CD14-positive monocyte (primary cell): ENCODE measurements at regions not wholly inside any gene's neighbourhood (a gene's known extent, or its start where the extent isn't known, plus 50 kb on each side); places are given as distances from the start of the nearest gene placed in this dataset.

Source experiments
- DNase-seq, 3 donors: peaks; one replicate each; pipeline ENCODE4 v3.0.0-alpha.2; 2011 to 2022
- H2AFZ ChIP-seq: 2 replicates; pipeline ENCODE4 v1.6.0; 2012; ENCODE audit warnings: mild to moderate bottlenecking, low read depth, low read length, inconsistent platforms; ENCODE audit not compliant: insufficient read depth, poor library complexity, severe bottlenecking
- H3K27ac ChIP-seq, 2 donors: 1 replicate in 1 of 2; 2 replicates in 1 of 2; pipeline ENCODE4 v1.5.1; 2012 to 2013; ENCODE audit warnings: low read length in 2 of 2, control low read depth in 1 of 2, inconsistent platforms in 1 of 2, low read depth in 1 of 2, mild to moderate bottlenecking in 1 of 2
- H3K27me3 ChIP-seq, 2 donors: one replicate each; pipeline versions ENCODE4 v1.6.0 to v1.6.1; 2011 to 2013; ENCODE audit warnings: low read length in 2 of 2; ENCODE audit not compliant: control insufficient read depth in 2 of 2, insufficient read depth in 2 of 2
- H3K36me3 ChIP-seq, 2 donors: replicated peaks in 1 of 2; 1 replicate in 1 of 2; 2 replicates in 1 of 2; pipeline versions ENCODE4 v1.5.1 to v1.6.1; 2012 to 2013; ENCODE audit warnings: low read length in 2 of 2, control low read depth in 1 of 2, inconsistent platforms in 1 of 2, mild to moderate bottlenecking in 1 of 2; ENCODE audit not compliant: insufficient read depth in 2 of 2, control insufficient read depth in 1 of 2
- H3K4me1 ChIP-seq, 2 donors: 1 replicate in 1 of 2; 2 replicates in 1 of 2; pipeline versions ENCODE4 v1.5.1 to v1.6.1; 2012 to 2013; ENCODE audit warnings: low read length in 2 of 2, control low read depth in 1 of 2, inconsistent platforms in 1 of 2, mild to moderate bottlenecking in 1 of 2, moderate library complexity in 1 of 2; ENCODE audit not compliant: insufficient read depth in 2 of 2, control insufficient read depth in 1 of 2
- H3K4me2 ChIP-seq: replicated peaks from 2 replicates; pipeline ENCODE3; 2012; ENCODE audit warnings: low read length, moderate library complexity, mild to moderate bottlenecking; ENCODE audit not compliant: poor library complexity, severe bottlenecking; ENCODE audit errors: extremely low read depth
- H3K4me3 ChIP-seq, 3 experiments: fragments of 200-600 bp in 1 of 3; sonication (generic) in 1 of 3; replicated peaks in 1 of 3; 1 replicate in 2 of 3; 2 replicates in 1 of 3; pipeline ENCODE4 v1.5.1; 2011 to 2013; ENCODE audit warnings: low read length in 3 of 3, mild to moderate bottlenecking in 3 of 3, control low read depth in 2 of 3, low read depth in 2 of 3, inconsistent platforms in 1 of 3, moderate library complexity in 1 of 3
- H3K79me2 ChIP-seq: 2 replicates; pipeline ENCODE4 v1.6.0; 2012; ENCODE audit warnings: mild to moderate bottlenecking, control low read depth, inconsistent platforms, low read length, moderate library complexity; ENCODE audit not compliant: insufficient read depth
- H3K9ac ChIP-seq: 2 replicates; pipeline ENCODE4 v1.6.0; 2017; ENCODE audit warnings: low read length, mild to moderate bottlenecking; ENCODE audit not compliant: insufficient read depth, poor library complexity, severe bottlenecking
- H3K9me3 ChIP-seq, 2 donors: replicated peaks in 1 of 2; 1 replicate in 1 of 2; 2 replicates in 1 of 2; pipeline versions ENCODE4 v1.5.1 to v1.6.1; 2012 to 2013; ENCODE audit warnings: low read length in 2 of 2, control low read depth in 1 of 2; ENCODE audit not compliant: control insufficient read depth in 1 of 2, insufficient read depth in 1 of 2
- H4K20me1 ChIP-seq: 2 replicates; pipeline ENCODE4 v1.6.0; 2012; ENCODE audit warnings: mild to moderate bottlenecking, low read length, control low read depth, moderate library complexity; ENCODE audit not compliant: insufficient read depth
- H3K27ac Mint-ChIP-seq, 7 donors: one replicate each; pipeline ENCODE4 v1.8.0; 2020; ENCODE audit warnings: mild to moderate bottlenecking in 7 of 7, mixed read lengths in 7 of 7, moderate library complexity in 6 of 7, inconsistent platforms in 2 of 7
- H3K27me3 Mint-ChIP-seq, 3 donors: one replicate each; pipeline ENCODE4 v1.8.0; 2021 to 2022; ENCODE audit warnings: low read depth in 3 of 3, mild to moderate bottlenecking in 3 of 3, mixed read lengths in 3 of 3, moderate library complexity in 3 of 3, inconsistent platforms in 1 of 3
- H3K36me3 Mint-ChIP-seq, 2 donors: one replicate each; pipeline ENCODE4 v1.8.0; 2020; ENCODE audit warnings: mixed read lengths in 2 of 2, inconsistent platforms in 1 of 2, mild to moderate bottlenecking in 1 of 2
- H3K4me1 Mint-ChIP-seq: one replicate; pipeline ENCODE4 v1.8.0; 2020; ENCODE audit warnings: mild to moderate bottlenecking, mixed read lengths
- H3K4me3 Mint-ChIP-seq, 2 donors: one replicate each; pipeline ENCODE4 v1.8.0; 2020; ENCODE audit warnings: mild to moderate bottlenecking in 2 of 2, mixed read lengths in 2 of 2, moderate library complexity in 1 of 2
- H3K9me3 Mint-ChIP-seq, 7 donors: one replicate each; pipeline ENCODE4 v1.8.0; 2020 to 2022; ENCODE audit warnings: mixed read lengths in 7 of 7, mild to moderate bottlenecking in 6 of 7, moderate library complexity in 6 of 7, inconsistent platforms in 2 of 7
- CTCF ChIP-seq: fragments of 200-600 bp; IDR thresholded peaks from one replicate; pipeline ENCODE4 v1.8.0; 2022; ENCODE audit warnings: antibody characterized with exemption, mild to moderate bottlenecking
- WGBS: methylation state at CpG from one replicate; pipeline ENCODE4 v1.1.5; 2013; ENCODE audit warnings: missing lambda C conversion rate; ENCODE audit not compliant: insufficient coverage; 5-methylcytosine and 5-hydroxymethylcytosine counted together
- intact Hi-C, 2 donors: fragments of 100-400 bp; cut with micrococcal nuclease; formaldehyde crosslinking; loops; one replicate each; pipeline versions ENCODE4 v1.15.0 to v1.15.1; 2023

- Histone ChIP-seq H3K4me2 (no peak overlapping the region), H3K79me2 (no peaks in the 10 kb centered on the region), H3K9ac (no peak overlapping the region), H3K27me3 (no peaks in the 10 kb centered on the region), H3K27ac (no peak overlapping the region), H4K20me1 (no peaks in the 10 kb centered on the region), H3K4me1 (no peaks in the 10 kb centered on the region), H3K36me3 (no peaks in the 10 kb centered on the region), H3K9me3 (no peaks in the 10 kb centered on the region), H3K4me3 (no peak overlapping the region), H2AFZ (no peak overlapping the region)
- Mint-ChIP-seq H3K27ac (no peak overlapping the region), H3K27me3 (peaks cover 8 to 22% (median 9%) of the 10 kb centered on the region in 3 donors), H3K36me3 (no peaks in the 10 kb centered on the region), H3K4me1 (no peaks in the 10 kb centered on the region), H3K4me3 (no peak overlapping the region), H3K9me3 (peaks cover 0 to 10% (median 0%) of the 10 kb centered on the region in 7 donors)
- WGBS: 93% methylated on average over 2 of the region's 4 CpGs
- intact Hi-C loops: no loop called here
- no peak for DNase-seq
- TF ChIP-seq CTCF: no peak
These were observed 400.3 kb upstream of the POU3F1 start for GRCh38 chr1:38446936-38447335.

- no peaks in the 10 kb centered on the region for H4K20me1 ChIP-seq
- H3K4me1 ChIP-seq: no peaks in the 10 kb centered on the region
- DNase-seq: no peak
- H3K9ac ChIP-seq: no peak overlapping the region
- no peaks in the 10 kb centered on the region for H3K36me3 ChIP-seq
- Mint-ChIP-seq H3K4me1 (no peaks in the 10 kb centered on the region), H3K27me3 (peaks cover 8 to 19% (median 9%) of the 10 kb centered on the region in 3 donors), H3K27ac (no peak overlapping the region), H3K36me3 (no peaks in the 10 kb centered on the region), H3K9me3 (peaks cover 0 to 14% (median 5%) of the 10 kb centered on the region in 7 donors), H3K4me3 (no peak overlapping the region)
- no peak for TF ChIP-seq CTCF
- intact Hi-C loops: no loop called here
- H3K4me3 ChIP-seq: no peak overlapping the region
- H3K9me3 ChIP-seq: peaks cover 0 to 4% of the 10 kb centered on the region in 2 donors
- peaks cover 0 to 3% of the 10 kb centered on the region in 2 donors for H3K27me3 ChIP-seq
- no peak overlapping the region for H3K27ac ChIP-seq
- H3K4me2 ChIP-seq: no peak overlapping the region
- 76% methylated on average over 13 of the region's 16 CpGs for WGBS
- H2AFZ ChIP-seq: no peak overlapping the region
- no peaks in the 10 kb centered on the region for H3K79me2 ChIP-seq
These were observed 398.3 kb upstream of the POU3F1 start for GRCh38 chr1:38444770-38445442.
